H1 (cell line): ENCODE measurements at regions not wholly inside any gene's neighbourhood (a gene's known extent, or its start where the extent isn't known, plus 50 kb on each side); places are given as distances from the start of the nearest gene placed in this dataset.

Source experiments
- CTCF ChIA-PET: fragments of 300-600 bp; sonication (Branson Sonifier 250); formaldehyde crosslinking; loops from one replicate; lab custom pipeline; 2021; ENCODE audit not compliant: partially characterized antibody; lab: Charles Lee
- POLR2A ChIA-PET: fragments of 300-600 bp; sonication (Branson Sonifier 250); formaldehyde crosslinking; loops from one replicate; lab custom pipeline; 2021; ENCODE audit warnings: inconsistent platforms; ENCODE audit not compliant: partially characterized antibody; lab: Charles Lee
- DNase-seq, 2 experiments: peaks; one replicate each; pipeline versions ENCODE4 v3.0.0 to v3.0.0-alpha.2; 2010 to 2022; ENCODE audit warnings: low spot score in 2 of 2, low read depth in 1 of 2, mixed read lengths in 1 of 2
- FAIRE-seq: peaks from 2 replicates; lab custom pipeline; 2011; peaks lifted over from hg19 to GRCh38; lab: Jason Lieb, UNC
- H2AFZ ChIP-seq: 2 replicates; pipeline ENCODE4 v1.8.1; 2012; ENCODE audit warnings: low read length, inconsistent platforms
- H2AK5ac ChIP-seq: 2 replicates; pipeline ENCODE4 v1.6.1; 2013; ENCODE audit warnings: low read depth, low read length
- H2BK120ac ChIP-seq: replicated peaks from 2 replicates; pipeline ENCODE3; 2013; ENCODE audit warnings: low read depth, low read length, inconsistent platforms
- H2BK12ac ChIP-seq: 2 replicates; pipeline ENCODE4 v1.6.1; 2013; ENCODE audit warnings: low read depth, low read length
- H2BK15ac ChIP-seq: 2 replicates; pipeline ENCODE4 v1.6.1; 2013; ENCODE audit warnings: low read length
- H2BK20ac ChIP-seq: 2 replicates; pipeline ENCODE4 v1.6.1; 2013; ENCODE audit warnings: low read length
- H2BK5ac ChIP-seq: 2 replicates; pipeline ENCODE4 v1.6.1; 2013; ENCODE audit warnings: low read depth, low read length
- H3K14ac ChIP-seq: 2 replicates; pipeline ENCODE4 v1.6.1; 2013; ENCODE audit warnings: inconsistent platforms; ENCODE audit not compliant: insufficient read length
- H3K18ac ChIP-seq: 2 replicates; pipeline ENCODE4 v1.6.1; 2013; ENCODE audit warnings: low read length; ENCODE audit errors: extremely low read depth
- H3K23ac ChIP-seq: 2 replicates; pipeline ENCODE4 v1.6.1; 2013; ENCODE audit warnings: inconsistent platforms; ENCODE audit not compliant: insufficient read length
- H3K23me2 ChIP-seq: 2 replicates; pipeline ENCODE4 v1.6.1; 2013; ENCODE audit warnings: low read depth, low read length
- H3K27ac ChIP-seq: 2 replicates; pipeline ENCODE4 v1.6.1; 2011; ENCODE audit warnings: low read depth, low read length, inconsistent platforms
- H3K27me3 ChIP-seq, 4 experiments: replicated peaks in 1 of 4; 1 replicate in 1 of 4; 2 replicates in 3 of 4; pipeline versions ENCODE4 v1.6.1 to v1.8.1; 2011 to 2013; ENCODE audit warnings: low read length in 3 of 4, mild to moderate bottlenecking in 3 of 4, inconsistent platforms in 2 of 4, mixed read lengths in 2 of 4, moderate library complexity in 1 of 4; ENCODE audit not compliant: control insufficient read depth in 3 of 4, insufficient read depth in 3 of 4; ENCODE audit errors: extremely low read depth in 1 of 4
- H3K36me3 ChIP-seq, 4 experiments: 2 replicates each; pipeline versions ENCODE4 v1.6.1 to v1.8.1; 2011 to 2013; ENCODE audit warnings: mild to moderate bottlenecking in 4 of 4, low read length in 3 of 4, moderate library complexity in 2 of 4, control low read depth in 1 of 4, inconsistent platforms in 1 of 4; ENCODE audit not compliant: insufficient read depth in 4 of 4, control insufficient read depth in 2 of 4
- H3K4ac ChIP-seq: replicated peaks from 2 replicates; pipeline ENCODE3; 2013; ENCODE audit warnings: low read length, low read depth, mixed read lengths, inconsistent platforms; ENCODE audit not compliant: insufficient read length
- H3K4me1 ChIP-seq, 4 experiments: replicated peaks in 1 of 4; 1 replicate in 1 of 4; 2 replicates in 3 of 4; pipeline versions ENCODE4 v1.6.1 to v1.8.1; 2011 to 2013; ENCODE audit warnings: low read length in 3 of 4, inconsistent platforms in 2 of 4, mixed read lengths in 1 of 4; ENCODE audit not compliant: insufficient read depth in 4 of 4, control insufficient read depth in 3 of 4
- H3K4me2 ChIP-seq, 2 experiments: 2 replicates each; pipeline versions ENCODE4 v1.6.1 to v1.8.1; 2011 to 2013; ENCODE audit warnings: low read depth in 2 of 2, low read length in 2 of 2, control low read depth in 1 of 2, inconsistent platforms in 1 of 2, mild to moderate bottlenecking in 1 of 2; ENCODE audit not compliant: insufficient read depth in 1 of 2
- H3K4me3 ChIP-seq, 4 experiments: fragments of 200-600, 300-600 bp in 1 of 4; sonication (generic), shearing (Covaris generic), sonication (Bioruptor Twin) in 1 of 4; 2 replicates each; pipeline versions ENCODE4 v1.5.1 to v1.8.1; 2011 to 2016; ENCODE audit warnings: low read length in 4 of 4, low read depth in 3 of 4, control low read depth in 2 of 4, inconsistent platforms in 2 of 4, mild to moderate bottlenecking in 2 of 4, mixed read lengths in 1 of 4, moderate library complexity in 1 of 4; ENCODE audit not compliant: insufficient read depth in 2 of 4; ENCODE audit errors: extremely low read depth in 1 of 4
- H3K56ac ChIP-seq: replicated peaks from 2 replicates; pipeline ENCODE3; 2013; ENCODE audit warnings: low read depth, mild to moderate bottlenecking, mixed read lengths, low read length, inconsistent platforms; ENCODE audit not compliant: insufficient read length
- H3K79me1 ChIP-seq: 2 replicates; pipeline ENCODE4 v1.6.1; 2013; ENCODE audit warnings: low read depth, low read length, control low read depth
- H3K79me2 ChIP-seq, 2 experiments: 2 replicates each; pipeline versions ENCODE4 v1.6.1 to v1.8.1; 2012 to 2013; ENCODE audit warnings: low read length in 2 of 2, mild to moderate bottlenecking in 2 of 2, inconsistent platforms in 1 of 2; ENCODE audit not compliant: insufficient read depth in 2 of 2, control insufficient read depth in 1 of 2
- H3K9ac ChIP-seq, 4 experiments: replicated peaks in 1 of 4; 1 replicate in 1 of 4; 2 replicates in 3 of 4; pipeline versions ENCODE4 v1.6.1 to v1.8.1; 2011 to 2013; ENCODE audit warnings: low read depth in 3 of 4, low read length in 3 of 4, control low read depth in 2 of 4, mild to moderate bottlenecking in 2 of 4, moderate library complexity in 2 of 4, inconsistent platforms in 1 of 4; ENCODE audit errors: extremely low read depth in 1 of 4
- H3K9me3 ChIP-seq, 2 experiments: 2 replicates each; pipeline versions ENCODE4 v1.6.1 to v1.8.1; 2012 to 2013; ENCODE audit warnings: mild to moderate bottlenecking in 2 of 2, moderate library complexity in 2 of 2, control low read depth in 1 of 2, inconsistent platforms in 1 of 2, low read depth in 1 of 2, low read length in 1 of 2, mixed read lengths in 1 of 2; ENCODE audit not compliant: insufficient read depth in 2 of 2
- H4K20me1 ChIP-seq, 2 experiments: replicated peaks in 1 of 2; 2 replicates each; pipeline versions ENCODE3 to v1.8.1; 2011 to 2013; ENCODE audit warnings: inconsistent platforms in 2 of 2, low read length in 2 of 2, mild to moderate bottlenecking in 1 of 2; ENCODE audit not compliant: insufficient read depth in 2 of 2, control insufficient read depth in 1 of 2
- H4K5ac ChIP-seq: 2 replicates; pipeline ENCODE4 v1.6.1; 2013; ENCODE audit warnings: low read length, low read depth, mixed read lengths, inconsistent platforms; ENCODE audit not compliant: insufficient read length
- H4K8ac ChIP-seq: 2 replicates; pipeline ENCODE4 v1.8.0; 2013; ENCODE audit warnings: mild to moderate bottlenecking, moderate library complexity, low read length, inconsistent platforms; ENCODE audit not compliant: insufficient read depth; ENCODE audit errors: extremely low read depth
- H4K91ac ChIP-seq: replicated peaks from 2 replicates; pipeline ENCODE3; 2013; ENCODE audit warnings: low read length, mixed read lengths, inconsistent platforms; ENCODE audit not compliant: insufficient read length
- BCL11A ChIP-seq, 2 experiments: IDR thresholded peaks; one replicate each; pipeline ENCODE4 v1.6.1; 2011; ENCODE audit warnings: low read depth in 2 of 2, low read length in 2 of 2, mild to moderate bottlenecking in 2 of 2
- HDAC2 ChIP-seq, 2 experiments: fragments of 300-600 bp in 1 of 2; sonication (generic) in 1 of 2; IDR thresholded peaks; 2 replicates each; pipeline ENCODE4 v1.6.1; 2011 to 2012; ENCODE audit warnings: low read depth in 2 of 2, low read length in 2 of 2, mild to moderate bottlenecking in 2 of 2, moderate library complexity in 2 of 2, borderline replicate concordance in 1 of 2, inconsistent platforms in 1 of 2
- HDAC6 ChIP-seq: IDR thresholded peaks from one replicate; pipeline ENCODE4 v1.7.1; 2012; ENCODE audit warnings: low read depth, mild to moderate bottlenecking, inconsistent platforms, low read length, moderate library complexity
- JUND ChIP-seq: IDR thresholded peaks from 2 replicates; pipeline ENCODE4 v1.6.1; 2011; ENCODE audit warnings: mild to moderate bottlenecking, improper control_type of control experiment, low read length
- KDM4A ChIP-seq: IDR thresholded peaks from one replicate; pipeline ENCODE4 v1.7.1; 2012; ENCODE audit warnings: low read depth, mild to moderate bottlenecking, moderate library complexity, low read length, inconsistent platforms; ENCODE audit not compliant: severe bottlenecking
- KDM5A ChIP-seq: fragments of 200-600 bp; IDR thresholded peaks from 2 replicates; pipeline ENCODE4 v1.7.1; 2012; ENCODE audit warnings: mild to moderate bottlenecking, low read length, inconsistent platforms, mixed read lengths
- NRF1 ChIP-seq: IDR thresholded peaks from 2 replicates; pipeline ENCODE4 v1.6.1; 2011; ENCODE audit warnings: mild to moderate bottlenecking, low read depth, low read length, improper control_type of control experiment
- POU5F1 ChIP-seq: IDR thresholded peaks from 2 replicates; pipeline ENCODE4 v1.6.1; 2011; ENCODE audit warnings: low read depth, mild to moderate bottlenecking, low read length, moderate library complexity
- SP2 ChIP-seq: IDR thresholded peaks from 2 replicates; pipeline ENCODE4 v1.6.1; 2012; ENCODE audit warnings: mild to moderate bottlenecking, low read length, inconsistent platforms
- SUZ12 ChIP-seq: fragments of 200-600 bp; sonication (generic); IDR thresholded peaks from 2 replicates; pipeline ENCODE4 v1.6.1; 2012; ENCODE audit warnings: mild to moderate bottlenecking, inconsistent platforms, low read length, moderate library complexity, mixed read lengths
- TEAD4 ChIP-seq: IDR thresholded peaks from 2 replicates; pipeline ENCODE4 v1.6.1; 2012; ENCODE audit warnings: low read depth, low read length, inconsistent platforms, mixed read lengths
- WGBS, 2 experiments: shearing (Covaris generic) in 1 of 2; methylation state at CpG; one replicate each; pipeline versions ENCODE4 v1.1.6 to v1.1.7; 2013 to 2015; ENCODE audit warnings: low lambda C conversion rate in 2 of 2, mixed read lengths in 2 of 2, inconsistent platforms in 1 of 2, low coverage in 1 of 2, missing lambda C conversion rate in 1 of 2; ENCODE audit not compliant: insufficient replicate concordance in 2 of 2, insufficient coverage in 1 of 2, insufficient read length in 1 of 2; ENCODE audit errors: extremely low coverage in 1 of 2, missing lambda C conversion rate in 1 of 2; 5-methylcytosine and 5-hydroxymethylcytosine counted together

DNA sequence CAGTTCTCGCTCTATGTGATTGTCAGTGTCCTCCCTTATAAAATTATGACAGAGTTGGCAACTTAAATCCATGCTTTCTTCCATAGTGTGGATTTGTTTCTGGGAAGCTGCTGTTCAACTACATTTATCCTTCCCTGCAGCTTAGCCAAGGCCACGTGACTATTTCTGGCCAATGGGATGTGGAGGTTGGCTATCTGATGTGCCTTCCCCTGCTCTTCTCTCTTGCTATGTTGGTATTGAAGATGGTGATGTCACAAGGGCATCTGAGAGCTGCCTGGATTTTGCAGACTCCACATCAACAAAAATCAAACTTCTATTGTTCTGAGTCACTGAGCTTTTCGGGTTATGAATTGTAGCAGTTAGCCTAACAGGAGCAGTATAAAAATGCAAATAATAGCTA lies 164.9 kb upstream of the RHOBTB1 start:
- H2AFZ ChIP-seq, result no peak overlapping the region
- no peak overlapping the region for H4K5ac ChIP-seq
- H2BK120ac ChIP-seq, result no peak overlapping the region
- H3K4me2 ChIP-seq, result no peak overlapping the region
- H3K23ac ChIP-seq, result no peak overlapping the region
- no peaks in the 10 kb centered on the region for H3K36me3 ChIP-seq
- no peak overlapping the region for H2AK5ac ChIP-seq
- ChIA-PET POLR2A (no interaction called here), CTCF (no interaction called here)
- H3K79me2 ChIP-seq, result no peaks in the 10 kb centered on the region
- no peaks in the 10 kb centered on the region for H3K27me3 ChIP-seq
- FAIRE-seq (no peak), DNase-seq (no peak)
- H3K79me1 ChIP-seq, result no peaks in the 10 kb centered on the region
- no peaks in the 10 kb centered on the region for H4K20me1 ChIP-seq
- H2BK5ac ChIP-seq, result no peak overlapping the region
- no peak overlapping the region for H3K4me3 ChIP-seq
- H3K4me1 ChIP-seq, result no peaks in the 10 kb centered on the region
- H3K27ac ChIP-seq, result no peak overlapping the region
- 95% methylated on average over 3 of the region's 3 CpGs; no CpG with 5 or more reads in 1 of the 2 experiments for WGBS, 2 experiments
- no peak for TF ChIP-seq NRF1
- no peak for TF ChIP-seq KDM5A
- no peak for TF ChIP-seq HDAC2 (IDR thresholded peaks at IDR 0.05; ENCODE audit: borderline replicate concordance in 1 of 2, low read depth in 2 of 2, low read length in 2 of 2)
- no peak for TF ChIP-seq SUZ12
- TF ChIP-seq KDM4A, result no peak
- TF ChIP-seq BCL11A (IDR thresholded peaks at IDR 0.05; ENCODE audit: low read depth in 2 of 2, low read length in 2 of 2), result no peak
- no peak for TF ChIP-seq SP2
- no peak for TF ChIP-seq JUND
- TF ChIP-seq POU5F1, result no peak
- no peak for TF ChIP-seq TEAD4
- no peak for TF ChIP-seq HDAC6
- H3K56ac ChIP-seq, result no peak overlapping the region
- no peak overlapping the region for H3K4ac ChIP-seq
- no peak overlapping the region for H2BK20ac ChIP-seq
- H3K14ac ChIP-seq, result no peak overlapping the region
- no peak overlapping the region for H3K18ac ChIP-seq
- H2BK15ac ChIP-seq, result no peak overlapping the region
- no peak overlapping the region for H4K91ac ChIP-seq
- H4K8ac ChIP-seq, result no peak overlapping the region
- H3K9me3 ChIP-seq, result no peaks in the 10 kb centered on the region
- no peak overlapping the region for H2BK12ac ChIP-seq
- no peaks in the 10 kb centered on the region for H3K23me2 ChIP-seq
- no peak overlapping the region for H3K9ac ChIP-seq
